Suppressor macrophage treated with lipopolysaccharide for 1 hour (primary cell): ENCODE measurements at regions not wholly inside any gene's neighbourhood (a gene's known extent, or its start where the extent isn't known, plus 50 kb on each side); places are given as distances from the start of the nearest gene placed in this dataset.
A peak's percentile ranks its signal among the peaks of the same experiment; 100 is the strongest.

ENCODE experiments used
- DNase-seq, 3 donors: peaks; one replicate each; pipeline ENCODE4 v3.0.0-alpha.2; 2020 to 2022

DNA sequence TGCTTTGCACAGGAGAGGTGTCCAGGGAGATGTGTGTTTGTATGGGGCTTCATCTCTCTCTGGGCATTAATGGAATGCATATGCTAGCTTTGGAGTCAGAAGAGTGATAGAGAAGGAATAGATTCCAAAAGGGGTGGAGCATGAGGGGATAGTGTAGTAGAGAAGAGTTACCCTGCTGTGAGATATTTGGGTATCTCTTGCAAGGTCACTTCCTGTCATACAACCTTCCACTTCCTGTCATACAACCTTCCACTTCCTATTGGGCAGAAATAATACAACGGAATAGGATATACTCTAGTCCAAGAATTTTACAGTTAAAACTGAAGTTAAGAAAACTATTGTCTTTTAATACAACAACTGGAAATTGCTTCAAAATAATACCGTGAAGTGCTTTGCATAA, 351.8 kb upstream of the FMN2 start:
- no peak for DNase-seq

- peak in 2 of 3 donors; percentile 10 to 21 for DNase-seq
Observed at GRCh38 chr1:239742416-239743109, 349.1 kb upstream of the FMN2 start.

DNA sequence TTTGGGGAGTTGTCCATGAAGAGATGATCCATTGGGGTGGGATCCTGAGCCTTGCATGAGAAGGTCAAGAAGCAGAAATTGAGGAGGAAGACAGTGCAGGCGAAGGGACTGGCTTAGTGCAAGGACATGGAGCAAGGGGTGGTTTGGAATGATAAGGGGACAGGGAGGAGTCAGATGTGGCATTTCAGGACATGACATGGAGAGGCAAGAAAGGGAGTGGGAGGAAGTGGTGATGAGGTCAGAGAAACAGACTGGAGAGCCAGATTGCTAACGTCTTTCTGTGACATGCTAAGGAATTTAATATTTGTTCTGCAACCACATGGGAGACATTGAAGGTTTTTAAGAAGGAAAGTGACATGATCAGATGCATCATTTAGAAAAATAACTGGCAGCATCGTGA, 346.8 kb upstream of the FMN2 start:
- DNase-seq = no peak

DNA sequence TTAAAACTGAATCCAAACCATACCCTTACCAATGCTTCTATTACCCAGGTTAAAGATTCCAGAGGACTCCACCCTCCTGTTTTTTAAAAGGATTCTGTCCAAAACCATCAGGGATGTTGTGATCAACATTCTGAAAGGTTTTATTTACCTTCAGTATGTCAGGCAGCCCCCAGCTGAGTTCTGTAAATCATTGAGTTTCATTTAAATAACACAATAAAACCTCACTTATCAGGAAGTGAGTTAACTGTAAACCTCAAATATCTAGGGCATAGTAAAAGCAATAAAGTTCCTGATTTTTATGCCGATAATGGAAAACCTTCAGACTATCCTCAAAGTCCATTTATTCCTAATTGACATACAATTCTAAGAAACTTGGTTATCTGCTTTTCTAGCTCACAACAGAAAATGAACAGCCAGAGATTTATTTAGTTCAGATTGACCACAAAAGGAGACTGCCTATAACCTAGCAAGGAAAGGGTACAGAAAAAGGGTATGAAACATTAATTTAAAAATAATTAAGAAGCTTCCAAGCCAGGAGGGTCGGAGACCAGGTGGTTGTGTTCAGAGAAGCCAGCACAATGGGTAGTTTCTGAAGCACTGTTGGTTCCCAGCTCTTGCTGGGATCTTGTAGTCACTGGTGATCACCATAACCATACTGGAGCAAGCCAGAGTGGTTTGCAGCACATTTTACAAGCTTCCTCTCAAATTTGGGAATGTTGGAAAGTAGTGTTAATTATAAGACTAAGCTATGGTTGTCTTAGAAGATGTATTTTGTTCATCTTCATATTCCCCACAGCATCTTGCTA, 336.4 kb upstream of the FMN2 start:
- DNase-seq = no peak

GRCh38 chr1:239757716-239758115, 334.0 kb upstream of the FMN2 start:
- DNase-seq = no peak

GRCh38 chr1:239758756-239759155, 332.9 kb upstream of the FMN2 start:
- DNase-seq = no peak

DNA sequence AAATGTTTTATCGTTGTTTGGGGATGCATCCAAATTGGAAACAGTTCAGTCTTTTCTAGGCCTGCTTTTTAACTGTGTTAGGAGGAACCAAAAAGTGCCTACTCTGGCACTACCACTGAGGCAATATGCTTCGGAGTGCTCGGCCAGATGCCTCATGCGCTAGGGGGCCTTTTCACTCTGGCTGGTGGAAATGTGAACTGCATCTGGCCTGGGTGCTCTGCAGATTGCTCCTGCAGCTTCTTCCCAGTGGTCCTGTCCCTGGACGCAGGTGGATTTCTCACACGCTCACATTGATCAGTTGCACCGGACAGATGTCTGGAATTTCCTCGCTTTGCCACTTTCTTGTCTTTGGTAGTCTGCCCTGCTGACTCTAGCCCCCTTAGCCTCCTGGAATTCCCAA, 330.2 kb upstream of the FMN2 start:
- no peak for DNase-seq

- DNase-seq = no peak
Observed at GRCh38 chr1:239763850-239764249, 327.8 kb upstream of the FMN2 start.

- DNase-seq = no peak
Observed at GRCh38 chr1:239764546-239764945, 327.1 kb upstream of the FMN2 start.

DNA sequence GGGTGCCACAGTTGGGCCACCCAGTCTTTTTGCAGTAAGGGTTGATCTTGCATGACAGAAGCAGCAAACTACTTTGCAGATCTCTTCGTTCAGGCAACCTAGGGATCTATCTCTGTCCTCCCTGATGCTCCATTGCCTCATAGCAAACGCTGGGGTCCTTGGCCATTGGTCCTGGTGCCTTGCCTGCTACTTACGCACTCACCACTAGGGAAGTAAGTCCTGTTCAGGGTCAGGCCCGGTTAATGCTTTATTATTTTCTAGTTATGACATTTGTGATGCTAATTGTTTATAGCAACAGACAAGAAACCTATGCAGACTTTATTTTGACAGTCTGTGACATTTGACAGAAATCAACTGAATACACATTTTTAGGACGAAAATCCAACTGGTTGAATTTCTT, 326.5 kb upstream of the FMN2 start:
- no peak for DNase-seq

GRCh38 chr1:239771550-239771949, 320.1 kb upstream of the FMN2 start:
- no peak for DNase-seq

DNA sequence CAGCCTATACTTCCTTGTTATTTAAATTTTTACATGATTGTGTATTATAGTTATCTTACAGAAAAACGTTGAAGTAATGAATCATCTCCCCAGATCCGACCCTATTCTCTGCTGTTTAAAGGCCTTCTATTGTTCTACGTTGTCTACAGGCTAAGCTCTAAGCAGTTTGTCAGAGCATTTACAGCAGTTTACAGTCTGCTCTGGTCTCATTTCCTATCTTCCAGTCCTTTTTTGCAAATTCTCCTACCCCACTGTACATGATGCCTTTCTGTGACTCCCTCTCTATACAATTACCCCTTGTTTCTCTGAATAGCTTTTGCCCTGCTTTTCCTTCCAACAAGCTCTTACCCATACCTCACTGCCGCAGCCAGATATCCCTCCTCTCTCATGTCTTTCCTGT, 319.2 kb upstream of the FMN2 start:
- no peak for DNase-seq

DNA sequence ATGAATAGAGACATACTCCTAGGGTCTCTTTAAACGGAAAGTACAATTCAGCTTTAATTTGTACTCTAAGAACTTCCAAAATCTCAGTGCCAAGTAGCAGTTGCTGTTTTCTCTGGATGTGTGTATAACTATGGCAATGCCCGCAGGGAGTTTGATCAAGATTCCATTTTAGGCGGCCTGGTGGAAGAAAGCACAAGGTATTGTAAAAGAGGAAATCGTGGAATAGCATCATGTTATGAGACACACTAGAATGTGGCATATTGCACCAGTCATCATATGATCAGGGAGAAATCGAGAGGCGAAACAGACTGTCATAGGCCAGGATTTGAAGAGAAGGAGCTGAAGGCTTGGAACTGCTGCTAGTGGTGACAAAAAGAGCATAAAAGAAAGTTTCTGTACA, 316.2 kb upstream of the FMN2 start:
- DNase-seq = no peak

DNA sequence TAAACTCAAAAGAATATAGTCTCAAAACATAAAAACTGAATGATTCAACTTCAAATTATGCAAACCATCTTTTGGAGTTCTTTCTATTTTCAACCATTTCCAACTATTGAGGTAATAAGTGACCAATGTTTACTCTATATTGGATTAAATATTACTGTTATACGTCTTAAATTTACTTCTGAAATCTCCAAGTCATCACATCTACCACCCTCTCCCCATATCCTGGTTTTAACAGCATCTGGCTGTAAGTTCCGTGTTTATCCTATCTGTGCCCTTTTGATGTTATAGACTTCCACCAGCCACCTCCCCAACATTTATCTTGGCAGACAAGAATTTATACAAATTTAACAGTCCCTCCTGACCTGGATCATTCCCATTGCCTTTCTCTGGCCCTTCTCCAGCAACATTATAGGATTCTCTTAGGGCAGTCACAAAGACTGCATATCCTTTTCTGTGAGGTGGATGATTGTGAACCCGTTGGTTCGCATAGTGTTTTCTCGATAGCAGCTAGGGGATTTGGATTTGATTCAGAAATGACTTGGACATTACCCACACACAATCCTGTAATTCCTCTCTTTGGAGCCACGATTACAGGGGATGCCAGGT, 313.4 kb upstream of the FMN2 start:
- no peak for DNase-seq

GRCh38 chr1:239779962-239780361, 311.7 kb upstream of the FMN2 start:
- no peak for DNase-seq

GRCh38 chr1:239784896-239785295, 306.8 kb upstream of the FMN2 start:
- no peak for DNase-seq

- DNase-seq = no peak
Observed at GRCh38 chr1:239785576-239785975, 306.1 kb upstream of the FMN2 start.

- no peak for DNase-seq
Observed at GRCh38 chr1:239786464-239786863, 305.2 kb upstream of the FMN2 start.

DNA sequence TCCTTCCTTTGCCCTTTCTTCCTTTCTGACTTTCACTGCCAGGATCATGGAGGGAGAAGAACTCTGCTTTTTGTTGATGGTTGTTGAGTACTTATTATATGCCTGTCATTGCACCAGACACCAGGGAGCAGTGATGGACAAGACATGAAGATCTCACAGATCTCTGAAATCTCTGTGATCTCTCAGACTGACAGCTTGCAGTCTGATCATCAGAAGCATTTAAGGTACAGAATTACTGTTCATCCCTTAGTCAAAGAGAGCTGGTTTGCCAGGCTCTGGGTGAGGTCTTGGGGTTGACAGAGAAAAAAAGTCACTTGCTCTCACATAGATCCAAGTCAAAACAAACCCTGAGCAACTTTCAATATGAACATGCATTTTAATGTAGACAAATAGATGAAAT, 299.5 kb upstream of the FMN2 start:
- peak in 2 of 3 donors; percentile 19 to 27 for DNase-seq

DNA sequence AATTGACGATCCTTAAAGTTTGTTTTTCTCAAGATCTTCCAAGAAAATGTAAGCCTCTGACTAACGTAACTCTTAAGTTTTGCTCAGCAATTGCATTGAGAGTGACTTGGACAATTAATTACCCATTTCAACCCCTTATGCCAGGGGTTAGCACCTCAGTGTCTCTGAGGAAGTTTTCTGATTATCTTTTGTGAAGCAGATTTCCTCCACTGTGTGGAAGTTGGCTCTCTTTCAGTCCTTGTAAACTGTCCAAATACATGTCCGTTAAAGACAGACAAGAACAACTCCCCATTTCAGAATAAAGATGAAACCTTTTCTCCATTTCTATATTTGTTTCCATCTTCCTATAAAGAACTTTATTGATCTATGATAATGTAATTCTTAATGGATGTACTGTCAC, 296.4 kb upstream of the FMN2 start:
- no peak for DNase-seq

GRCh38 chr1:239799617-239800016, 292.1 kb upstream of the FMN2 start:
- no peak for DNase-seq

DNA sequence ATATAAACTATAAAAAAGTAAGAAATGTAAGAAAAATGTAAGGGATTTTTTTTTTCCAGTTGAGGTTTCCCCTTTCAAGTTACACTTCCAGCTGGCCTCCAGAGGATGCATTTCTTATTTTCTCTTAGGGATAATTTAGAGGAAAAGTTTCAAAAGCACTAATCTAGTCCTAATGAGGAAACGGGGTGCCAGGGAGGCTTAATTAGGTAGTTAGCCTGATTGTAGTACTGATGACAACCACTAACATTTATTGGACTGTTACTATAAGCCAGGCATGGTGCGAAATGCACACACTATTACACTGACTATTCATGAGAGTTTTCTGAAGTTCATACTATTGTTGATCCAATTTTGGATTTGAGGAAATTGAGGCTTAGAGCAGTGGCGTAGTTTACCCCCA, 290.8 kb upstream of the FMN2 start:
- DNase-seq = no peak

GRCh38 chr1:239802275-239802674, 289.4 kb upstream of the FMN2 start:
- no peak for DNase-seq

- DNase-seq = no peak
Observed at GRCh38 chr1:239803781-239804180, 287.9 kb upstream of the FMN2 start.
